ENCODE measurements at regions not wholly inside any gene's neighbourhood (a gene's known extent, or its start where the extent isn't known, plus 50 kb on each side); places are given as distances from the start of the nearest gene placed in this dataset.
"Not testable (repeated sequence)": the region's sequence is repeated elsewhere in the genome, so short reads cannot be mapped to it uniquely, and the experiment has no call there.

DNA sequence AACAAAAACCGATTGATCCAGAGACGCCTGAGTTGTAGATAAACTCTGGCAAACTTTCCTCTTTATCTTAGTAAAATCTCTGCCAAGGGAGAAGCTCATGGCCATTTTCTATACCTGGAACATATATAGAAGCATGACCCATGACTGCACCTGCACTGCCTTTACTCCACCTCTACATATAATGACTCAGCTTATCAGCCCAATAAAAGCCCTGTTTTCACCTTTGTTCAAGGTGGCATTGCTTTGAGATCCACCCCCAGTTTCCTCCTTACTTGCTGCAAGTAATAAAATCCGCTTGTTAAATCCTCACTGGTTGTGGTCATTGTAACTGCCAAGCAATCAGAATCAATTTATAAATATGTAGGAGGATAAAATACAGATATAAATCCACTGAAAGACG, 1280.4 kb downstream of the NSUN3 start:
- H3K27me3 ChIP-seq (replicated peaks; ENCODE audit: insufficient read depth): no peaks in the 10 kb centered on the region
- H3K27ac ChIP-seq: no peak overlapping the region
- H3K4me3 ChIP-seq: no peak overlapping the region
- DNase-seq (ENCODE audit: low spot score): no peak
- no peak for ATAC-seq (ENCODE audit: insufficient number of reproducible peaks, low FRiP score, low read depth)
- H3K36me3 ChIP-seq: no peaks in the 10 kb centered on the region
- no peaks in the 10 kb centered on the region for H3K9me3 ChIP-seq
- no peaks in the 10 kb centered on the region for H3K4me1 ChIP-seq (ENCODE audit: control insufficient read depth in 1 of 2, low read depth in 2 of 2)
- TF ChIP-seq, protein P1, sequence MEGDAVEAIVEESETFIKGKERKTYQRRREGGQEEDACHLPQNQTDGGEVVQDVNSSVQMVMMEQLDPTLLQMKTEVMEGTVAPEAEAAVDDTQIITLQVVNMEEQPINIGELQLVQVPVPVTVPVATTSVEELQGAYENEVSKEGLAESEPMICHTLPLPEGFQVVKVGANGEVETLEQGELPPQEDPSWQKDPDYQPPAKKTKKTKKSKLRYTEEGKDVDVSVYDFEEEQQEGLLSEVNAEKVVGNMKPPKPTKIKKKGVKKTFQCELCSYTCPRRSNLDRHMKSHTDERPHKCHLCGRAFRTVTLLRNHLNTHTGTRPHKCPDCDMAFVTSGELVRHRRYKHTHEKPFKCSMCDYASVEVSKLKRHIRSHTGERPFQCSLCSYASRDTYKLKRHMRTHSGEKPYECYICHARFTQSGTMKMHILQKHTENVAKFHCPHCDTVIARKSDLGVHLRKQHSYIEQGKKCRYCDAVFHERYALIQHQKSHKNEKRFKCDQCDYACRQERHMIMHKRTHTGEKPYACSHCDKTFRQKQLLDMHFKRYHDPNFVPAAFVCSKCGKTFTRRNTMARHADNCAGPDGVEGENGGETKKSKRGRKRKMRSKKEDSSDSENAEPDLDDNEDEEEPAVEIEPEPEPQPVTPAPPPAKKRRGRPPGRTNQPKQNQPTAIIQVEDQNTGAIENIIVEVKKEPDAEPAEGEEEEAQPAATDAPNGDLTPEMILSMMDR (IDR thresholded peaks at IDR 0.05): no peak

DNA sequence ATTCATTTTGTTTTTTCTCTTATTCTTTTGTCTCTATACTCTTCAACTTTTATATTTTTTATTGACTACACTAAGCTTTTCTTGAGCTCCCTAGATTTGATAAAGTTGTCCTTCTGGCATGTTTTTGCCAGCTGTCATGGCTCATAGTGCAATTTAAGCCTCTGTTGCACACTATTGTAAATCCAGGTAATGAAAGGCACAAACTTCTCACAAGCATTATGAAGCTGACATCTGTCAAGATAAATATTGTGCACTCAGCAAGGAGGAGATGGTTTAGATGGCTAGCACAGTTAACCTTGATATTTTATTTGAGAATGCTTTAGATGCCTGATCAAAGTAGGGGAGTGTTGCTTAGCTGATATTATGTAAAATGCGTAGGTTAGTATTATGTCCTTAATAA, 1280.9 kb downstream of the NSUN3 start:
- TF ChIP-seq, protein P1 (IDR thresholded peaks at IDR 0.05): no peak
- Histone ChIP-seq H3K27ac (no peak overlapping the region), H3K36me3 (no peaks in the 10 kb centered on the region), H3K4me3 (no peak overlapping the region), H3K9me3 (no peaks in the 10 kb centered on the region), H3K27me3 (replicated peaks; ENCODE audit: insufficient read depth) (no peaks in the 10 kb centered on the region), H3K4me1 (ENCODE audit: control insufficient read depth in 1 of 2, low read depth in 2 of 2) (no peaks in the 10 kb centered on the region)
- ATAC-seq (ENCODE audit: insufficient number of reproducible peaks, low FRiP score, low read depth): no peak
- DNase-seq (ENCODE audit: low spot score): no peak

DNA sequence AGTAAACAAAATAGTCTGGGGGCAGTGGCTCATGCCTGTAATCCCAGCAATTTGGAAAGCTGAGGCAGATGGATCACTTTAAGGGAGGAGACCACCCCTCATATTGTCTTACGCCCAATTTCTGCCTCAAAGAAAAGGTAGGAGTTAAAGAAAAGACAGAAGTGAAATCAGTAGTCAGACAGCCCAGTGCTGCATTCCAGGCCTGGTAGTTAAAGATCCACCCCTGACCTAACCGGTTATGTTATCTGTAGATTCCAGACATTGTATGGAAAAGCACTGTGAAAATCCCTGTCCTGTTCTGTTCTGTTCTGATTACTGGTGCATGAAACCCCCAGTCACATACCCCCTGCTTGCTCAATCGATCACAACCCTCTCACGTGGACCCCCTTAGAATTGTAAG, 1285.1 kb downstream of the NSUN3 start:
- not testable (repeated sequence) for H3K4me3 ChIP-seq; H3K36me3 ChIP-seq; H3K27ac ChIP-seq; H3K27me3 ChIP-seq (replicated peaks; ENCODE audit: insufficient read depth); DNase-seq (ENCODE audit: low spot score); H3K9me3 ChIP-seq; ATAC-seq (ENCODE audit: insufficient number of reproducible peaks, low FRiP score, low read depth); H3K4me1 ChIP-seq (ENCODE audit: control insufficient read depth in 1 of 2, low read depth in 2 of 2)

DNA sequence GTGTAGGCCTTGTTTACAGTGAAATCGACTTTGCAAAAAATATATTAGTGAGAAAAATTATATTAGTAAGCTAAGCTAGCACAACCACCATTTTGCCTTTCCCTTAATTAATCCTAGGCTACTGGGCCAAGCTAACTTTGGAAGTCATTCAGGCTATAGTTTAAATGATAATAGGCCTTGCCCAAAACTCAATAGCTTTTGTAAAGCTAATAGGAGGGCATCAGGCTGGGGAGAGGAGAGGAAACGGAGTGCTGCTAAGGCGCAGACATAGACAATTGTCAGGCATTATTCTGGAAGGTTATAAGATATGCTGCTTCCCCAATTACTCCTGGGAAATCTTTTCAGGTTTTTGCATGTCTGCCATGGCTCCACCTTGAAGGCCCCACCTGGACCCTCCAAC, 1286.0 kb downstream of the NSUN3 start:
- Histone ChIP-seq H3K4me3 (no peak overlapping the region), H3K4me1 (ENCODE audit: control insufficient read depth in 1 of 2, low read depth in 2 of 2) (no peaks in the 10 kb centered on the region), H3K36me3 (no peaks in the 10 kb centered on the region), H3K27me3 (replicated peaks; ENCODE audit: insufficient read depth) (no peaks in the 10 kb centered on the region), H3K27ac (no peak overlapping the region), H3K9me3 (no peaks in the 10 kb centered on the region)
- DNase-seq (ENCODE audit: low spot score) (no peak), ATAC-seq (ENCODE audit: insufficient number of reproducible peaks, low FRiP score, low read depth) (no peak)
- TF ChIP-seq, protein P1 (IDR thresholded peaks at IDR 0.05): no peak

DNA sequence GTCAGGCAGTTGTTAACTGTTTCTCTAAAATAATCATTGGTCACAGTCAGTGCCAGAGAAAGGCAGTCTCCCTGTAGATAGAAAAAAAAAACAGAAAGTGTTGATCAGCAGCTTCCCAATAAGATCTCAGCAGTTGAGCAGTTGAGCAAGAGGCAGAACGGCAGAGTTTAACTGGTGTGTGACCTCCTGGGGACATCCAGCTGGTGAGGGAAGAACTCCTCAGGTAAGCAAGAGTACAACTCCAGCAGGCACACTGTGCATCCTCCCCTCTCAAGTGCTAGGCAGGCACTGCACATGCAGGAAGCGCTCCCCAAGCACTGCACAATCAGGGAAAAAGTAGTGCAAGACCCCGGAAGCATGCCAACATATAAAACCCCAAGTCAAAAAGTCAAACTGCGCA, 1287.2 kb downstream of the NSUN3 start:
- TF ChIP-seq, protein P1 (IDR thresholded peaks at IDR 0.05): no peak
- DNase-seq (ENCODE audit: low spot score) (no peak), ATAC-seq (ENCODE audit: insufficient number of reproducible peaks, low FRiP score, low read depth) (no peak)
- no peak overlapping the region for H3K27ac ChIP-seq
- H3K9me3 ChIP-seq: no peaks in the 10 kb centered on the region
- no peak overlapping the region for H3K4me3 ChIP-seq
- no peaks in the 10 kb centered on the region for H3K27me3 ChIP-seq (replicated peaks; ENCODE audit: insufficient read depth)
- H3K4me1 ChIP-seq (ENCODE audit: control insufficient read depth in 1 of 2, low read depth in 2 of 2): no peaks in the 10 kb centered on the region
- H3K36me3 ChIP-seq: no peaks in the 10 kb centered on the region

DNA sequence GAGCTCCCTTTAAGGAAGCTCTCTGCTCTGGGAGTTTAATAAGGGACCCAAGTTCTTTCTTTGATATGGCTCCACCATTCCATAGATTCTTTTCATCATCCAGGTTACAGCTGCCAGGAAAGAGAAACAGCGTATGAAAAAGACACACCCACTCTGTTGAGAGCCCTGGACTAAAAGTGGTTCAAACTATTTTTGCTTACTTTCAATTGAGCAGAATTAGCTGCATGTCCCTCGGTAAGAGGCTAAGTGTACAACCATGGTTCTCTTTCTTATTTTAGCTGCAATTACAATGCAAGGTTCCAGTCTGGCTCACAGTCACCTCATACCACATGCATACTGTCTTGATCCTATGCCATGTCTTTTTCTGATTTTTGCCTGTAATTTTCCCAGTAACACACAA, 1288.3 kb downstream of the NSUN3 start:
- no peak overlapping the region for H3K27ac ChIP-seq
- no peaks in the 10 kb centered on the region for H3K36me3 ChIP-seq
- H3K9me3 ChIP-seq: no peaks in the 10 kb centered on the region
- no peaks in the 10 kb centered on the region for H3K4me1 ChIP-seq (ENCODE audit: control insufficient read depth in 1 of 2, low read depth in 2 of 2)
- TF ChIP-seq, protein P1 (IDR thresholded peaks at IDR 0.05): no peak
- no peaks in the 10 kb centered on the region for H3K27me3 ChIP-seq (replicated peaks; ENCODE audit: insufficient read depth)
- no peak overlapping the region for H3K4me3 ChIP-seq
- DNase-seq (ENCODE audit: low spot score) (no peak), ATAC-seq (ENCODE audit: insufficient number of reproducible peaks, low FRiP score, low read depth) (no peak)
